ENCODE measurements at regions not wholly inside any gene's neighbourhood (a gene's known extent, or its start where the extent isn't known, plus 50 kb on each side); places are given as distances from the start of the nearest gene placed in this dataset.

GRCh38 chr13:95361686-95362085 lies 60.4 kb upstream of the ABCC4 start:
- TF ChIP-seq SP1 (CRISPR knock-in tag; conservative IDR thresholded peaks at IDR 0.05) (no peak), PREB (CRISPR knock-in tag; IDR thresholded peaks at IDR 0.05; ENCODE audit: borderline replicate concordance) (no peak), USF2 (CRISPR knock-in tag; IDR thresholded peaks at IDR 0.05) (no peak), CTCF (IDR thresholded peaks at IDR 0.05) (no peak)
